ENCODE measurements at regions not wholly inside any gene's neighbourhood (a gene's known extent, or its start where the extent isn't known, plus 50 kb on each side); places are given as distances from the start of the nearest gene placed in this dataset.
A peak's percentile ranks its signal among the peaks of the same experiment; 100 is the strongest.

- no peak overlapping the region for H3K4me3 ChIP-seq
- H3K9me3 ChIP-seq = no peaks in the 10 kb centered on the region
- peak overlapping the region; percentile 3 for H3K27ac ChIP-seq
- no peak for DNase-seq (ENCODE audit: extremely low spot score in 2 of 2)
- TF ChIP-seq POLR2AphosphoS5 (IDR thresholded peaks at IDR 0.05; ENCODE audit: insufficient read depth in 1 of 2, low read depth in 1 of 2) (no peak), POLR2A (IDR thresholded peaks at IDR 0.05) (no peak), CTCF (IDR thresholded peaks at IDR 0.05) (no peak)
- intact Hi-C loops (cut with DNase I) = no loop called here
- no peaks in the 10 kb centered on the region for H3K27me3 ChIP-seq
- H3K4me1 ChIP-seq = peaks cover 10% of the 10 kb centered on the region
- H3K36me3 ChIP-seq = no peaks in the 10 kb centered on the region
Measured at GRCh38 chr12:92571844-92572543, 130.8 kb upstream of the PLEKHG7 start.

DNA sequence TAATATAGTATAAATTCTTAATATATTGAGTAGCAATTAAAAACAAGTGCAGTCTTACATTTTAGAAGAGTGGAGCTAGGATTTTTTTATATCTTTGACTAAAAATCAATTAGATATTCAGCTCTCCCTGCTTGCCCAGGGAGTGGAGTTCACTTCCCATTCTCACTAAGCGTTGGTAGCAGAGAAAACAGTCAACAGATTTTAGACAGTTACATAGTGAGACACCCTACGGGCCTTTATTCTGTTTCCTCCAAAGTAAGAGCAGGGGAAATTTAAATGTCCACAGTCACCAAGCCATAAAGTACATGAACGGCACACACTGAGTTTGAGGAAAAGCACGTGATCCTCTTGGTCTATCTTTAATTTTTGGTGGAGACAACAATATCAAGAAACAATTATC lies 131.6 kb upstream of the PLEKHG7 start:
- intact Hi-C loops (cut with DNase I) = no loop called here
- no peak for TF ChIP-seq POLR2AphosphoS5 (IDR thresholded peaks at IDR 0.05; ENCODE audit: insufficient read depth in 1 of 2, low read depth in 1 of 2)
- no peak for TF ChIP-seq POLR2A (IDR thresholded peaks at IDR 0.05)
- TF ChIP-seq CTCF (IDR thresholded peaks at IDR 0.05) = no peak
- no peak for DNase-seq (ENCODE audit: extremely low spot score in 2 of 2)
- no peaks in the 10 kb centered on the region for H3K9me3 ChIP-seq
- no peaks in the 10 kb centered on the region for H3K27me3 ChIP-seq
- no peaks in the 10 kb centered on the region for H3K36me3 ChIP-seq
- peaks cover 10% of the 10 kb centered on the region for H3K4me1 ChIP-seq
- no peak overlapping the region for H3K27ac ChIP-seq
- H3K4me3 ChIP-seq = no peak overlapping the region

- H3K27me3 ChIP-seq = no peaks in the 10 kb centered on the region
- DNase-seq (ENCODE audit: extremely low spot score in 2 of 2) = no peak
- H3K4me3 ChIP-seq = no peak overlapping the region
- peak overlapping the region; percentile 12 for H3K27ac ChIP-seq
- no peaks in the 10 kb centered on the region for H3K9me3 ChIP-seq
- peaks cover 10% of the 10 kb centered on the region for H3K4me1 ChIP-seq
- no peaks in the 10 kb centered on the region for H3K36me3 ChIP-seq
- intact Hi-C loops (cut with DNase I) = no loop called here
- peak; percentile 74 to 87 (median 81) for TF ChIP-seq CTCF (IDR thresholded peaks at IDR 0.05)
- TF ChIP-seq POLR2A (IDR thresholded peaks at IDR 0.05) = no peak
- no peak for TF ChIP-seq POLR2AphosphoS5 (IDR thresholded peaks at IDR 0.05; ENCODE audit: insufficient read depth in 1 of 2, low read depth in 1 of 2)
Measured at GRCh38 chr12:92570056-92570753, 132.6 kb upstream of the PLEKHG7 start.

GRCh38 chr12:92568691-92569090 lies 134.1 kb upstream of the PLEKHG7 start:
- no peak overlapping the region for H3K27ac ChIP-seq
- intact Hi-C loops (cut with DNase I) = loop anchor here (10.0 kb wide), 2 partner anchors 424 to 754 kb away; partner anchors contain the start of gene BTG1

More at GRCh38 chr12:92568691-92569090, 134.1 kb upstream of the PLEKHG7 start:
- Histone ChIP-seq H3K4me1 (peaks cover 10% of the 10 kb centered on the region), H3K4me3 (no peak overlapping the region), H3K27me3 (no peaks in the 10 kb centered on the region), H3K9me3 (no peaks in the 10 kb centered on the region), H3K36me3 (no peaks in the 10 kb centered on the region)
- DNase-seq (ENCODE audit: extremely low spot score in 2 of 2) = no peak
- TF ChIP-seq CTCF (IDR thresholded peaks at IDR 0.05) (no peak), POLR2A (IDR thresholded peaks at IDR 0.05) (no peak), POLR2AphosphoS5 (IDR thresholded peaks at IDR 0.05; ENCODE audit: insufficient read depth in 1 of 2, low read depth in 1 of 2) (no peak)
